PC-9 (cell line): ENCODE measurements at regions not wholly inside any gene's neighbourhood (a gene's known extent, or its start where the extent isn't known, plus 50 kb on each side); places are given as distances from the start of the nearest gene placed in this dataset.

ENCODE experiments used
- EZH2 ChIP-seq: fragments of 200-600 bp; sonication (generic); IDR thresholded peaks from 2 replicates; pipeline ENCODE4 v1.8.0; 2017; ENCODE audit warnings: antibody characterized with exemption, low read depth
- TF ChIP-seq, protein P1 (sequence below): fragments of 200-600 bp; sonication (generic); conservative IDR thresholded peaks from 2 replicates; pipeline ENCODE4 v1.6.1; 2017; ENCODE audit warnings: mixed run types, antibody characterized with exemption, mild to moderate bottlenecking, moderate library complexity

DNA sequence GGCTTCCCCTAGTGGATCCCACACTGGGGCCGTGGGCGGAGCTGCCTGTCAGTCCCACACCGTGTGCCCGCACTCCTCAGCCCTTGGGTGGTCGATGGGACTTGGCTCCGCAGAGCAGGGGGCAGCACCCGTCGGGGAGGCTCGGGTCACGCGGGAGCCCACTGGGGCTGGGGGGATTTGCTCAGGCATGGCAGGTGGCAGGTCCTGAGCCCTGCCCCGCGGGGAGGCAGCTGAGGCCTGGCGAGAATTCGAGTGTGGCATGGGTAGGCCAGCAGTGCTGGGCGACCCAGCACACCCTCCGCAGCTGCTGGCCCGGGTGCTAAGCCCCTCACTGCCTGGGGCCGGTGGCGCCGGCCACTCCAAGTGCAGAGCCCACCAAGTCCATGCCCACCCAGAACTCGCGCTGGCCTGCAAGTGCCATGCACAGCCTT, 481.7 kb upstream of the PRR20A start:
- TF ChIP-seq, protein P1, sequence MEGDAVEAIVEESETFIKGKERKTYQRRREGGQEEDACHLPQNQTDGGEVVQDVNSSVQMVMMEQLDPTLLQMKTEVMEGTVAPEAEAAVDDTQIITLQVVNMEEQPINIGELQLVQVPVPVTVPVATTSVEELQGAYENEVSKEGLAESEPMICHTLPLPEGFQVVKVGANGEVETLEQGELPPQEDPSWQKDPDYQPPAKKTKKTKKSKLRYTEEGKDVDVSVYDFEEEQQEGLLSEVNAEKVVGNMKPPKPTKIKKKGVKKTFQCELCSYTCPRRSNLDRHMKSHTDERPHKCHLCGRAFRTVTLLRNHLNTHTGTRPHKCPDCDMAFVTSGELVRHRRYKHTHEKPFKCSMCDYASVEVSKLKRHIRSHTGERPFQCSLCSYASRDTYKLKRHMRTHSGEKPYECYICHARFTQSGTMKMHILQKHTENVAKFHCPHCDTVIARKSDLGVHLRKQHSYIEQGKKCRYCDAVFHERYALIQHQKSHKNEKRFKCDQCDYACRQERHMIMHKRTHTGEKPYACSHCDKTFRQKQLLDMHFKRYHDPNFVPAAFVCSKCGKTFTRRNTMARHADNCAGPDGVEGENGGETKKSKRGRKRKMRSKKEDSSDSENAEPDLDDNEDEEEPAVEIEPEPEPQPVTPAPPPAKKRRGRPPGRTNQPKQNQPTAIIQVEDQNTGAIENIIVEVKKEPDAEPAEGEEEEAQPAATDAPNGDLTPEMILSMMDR: no peak
- no peak for TF ChIP-seq EZH2
